HG02885 (cell line): ENCODE measurements at regions not wholly inside any gene's neighbourhood (a gene's known extent, or its start where the extent isn't known, plus 50 kb on each side); places are given as distances from the start of the nearest gene placed in this dataset.
"Not testable (repeated sequence)": the region's sequence is repeated elsewhere in the genome, so short reads cannot be mapped to it uniquely, and the experiment has no call there.

Source experiments
- ATAC-seq: cut with Tn5 transposase; IDR thresholded peaks from one replicate; pipeline ENCODE4 v1.9.1; 2021; ENCODE audit warnings: mild to moderate bottlenecking; ENCODE audit not compliant: unreplicated experiment, poor library complexity

- ATAC-seq: no peak
These were observed 492.7 kb upstream of the MGAT4C start for GRCh38 chr12:86748894-86749293.

- no peak for ATAC-seq
These were observed 488.5 kb upstream of the MGAT4C start for GRCh38 chr12:86744547-86745212.

GRCh38 chr12:86743875-86744536 is 487.8 kb upstream of the MGAT4C start:
- no peak for ATAC-seq

DNA sequence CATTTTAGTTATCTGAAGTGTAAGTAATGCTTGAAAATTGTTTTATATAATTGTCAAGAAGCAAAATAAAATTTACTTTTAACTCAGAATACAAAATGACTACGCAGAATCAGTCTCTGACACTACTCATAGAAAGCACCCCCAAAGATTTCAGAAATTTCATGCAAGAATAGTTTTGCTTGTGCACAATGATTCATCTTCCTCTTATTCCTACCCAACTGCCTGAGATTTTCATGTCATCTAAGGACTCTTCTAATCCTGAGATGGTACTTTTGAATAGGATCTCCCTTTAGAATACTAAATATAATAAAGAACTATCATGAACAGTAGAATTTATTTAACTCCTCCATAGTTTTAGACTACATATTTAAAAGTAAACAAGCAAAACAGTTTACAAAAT is 485.3 kb upstream of the MGAT4C start:
- ATAC-seq: no peak

DNA sequence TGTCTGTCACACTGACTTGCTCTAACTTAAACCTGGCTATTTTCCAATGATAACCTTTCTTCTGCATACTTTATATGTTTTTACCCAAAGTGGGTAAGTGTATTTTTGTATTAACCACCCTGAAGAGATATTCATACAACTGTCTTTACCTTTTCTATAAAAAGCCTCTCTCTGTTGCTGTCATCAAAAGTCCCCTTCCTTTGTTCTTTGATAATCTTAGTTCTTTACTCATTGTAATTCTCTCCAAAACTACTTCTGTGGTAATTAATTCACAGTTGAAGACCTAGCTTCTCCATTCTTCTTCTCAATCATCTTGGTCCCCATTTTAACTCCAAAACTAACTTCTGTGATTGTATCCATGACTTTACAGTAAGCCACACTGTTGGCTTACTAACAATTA is 479.7 kb upstream of the MGAT4C start:
- ATAC-seq: peak; percentile 75

DNA sequence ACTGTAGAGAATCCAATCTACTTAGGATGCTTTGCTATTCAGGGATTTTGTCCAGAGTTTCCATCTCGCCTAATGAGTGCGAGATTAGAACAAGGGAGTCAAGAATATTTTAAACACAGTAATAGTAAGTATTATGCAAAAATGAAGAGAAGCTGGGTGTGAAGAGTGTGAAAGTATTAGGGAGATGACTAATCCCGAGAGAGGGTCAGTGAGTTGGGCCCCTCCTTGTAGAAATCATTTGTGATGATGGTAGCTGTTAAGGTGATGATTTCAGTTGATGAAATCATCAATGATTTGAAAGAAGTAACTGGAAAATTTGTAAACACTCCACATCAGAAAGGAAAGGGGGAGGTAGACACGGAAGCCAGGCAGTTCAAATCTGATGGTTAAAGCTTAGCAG is 478.9 kb upstream of the MGAT4C start:
- ATAC-seq: peak; percentile 56

GRCh38 chr12:86730233-86730632 is 474.0 kb upstream of the MGAT4C start:
- no peak for ATAC-seq

DNA sequence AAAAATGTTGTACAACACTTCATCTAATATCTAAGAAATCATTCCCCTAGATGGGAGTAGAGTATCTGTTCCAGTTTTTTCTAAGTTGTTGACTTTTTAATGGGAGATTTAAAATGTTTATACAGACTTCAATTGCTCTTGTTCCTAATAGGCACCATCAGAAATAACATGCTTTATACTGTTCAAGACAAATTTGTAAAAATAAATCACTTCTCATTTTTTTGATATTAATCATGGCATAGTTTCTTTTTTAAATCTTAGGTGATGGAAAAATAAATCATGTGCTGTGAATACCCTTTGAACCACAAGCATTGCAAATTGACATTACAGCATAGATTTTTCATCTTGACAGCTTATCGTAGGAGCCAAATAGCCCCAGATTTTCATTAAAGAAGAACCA is 473.5 kb upstream of the MGAT4C start:
- ATAC-seq: no peak

DNA sequence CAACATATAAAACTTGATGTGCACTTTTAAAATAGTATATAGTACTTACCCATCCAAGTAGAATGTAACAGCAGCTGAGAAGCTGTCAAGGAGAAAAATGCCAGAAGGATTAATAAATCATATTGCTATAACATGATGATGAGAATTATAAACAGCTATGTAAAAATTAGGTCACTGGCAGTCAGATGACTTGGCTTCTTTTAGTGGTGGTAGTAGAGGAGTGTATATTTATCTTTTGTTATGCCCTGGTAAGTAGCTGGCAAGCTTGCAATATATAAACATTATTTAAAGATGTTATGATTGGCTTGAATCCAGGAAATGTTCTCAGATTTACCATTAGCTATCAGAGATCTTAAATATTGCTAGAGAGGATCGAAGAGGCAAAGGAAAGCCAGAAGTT is 471.0 kb upstream of the MGAT4C start:
- no peak for ATAC-seq

DNA sequence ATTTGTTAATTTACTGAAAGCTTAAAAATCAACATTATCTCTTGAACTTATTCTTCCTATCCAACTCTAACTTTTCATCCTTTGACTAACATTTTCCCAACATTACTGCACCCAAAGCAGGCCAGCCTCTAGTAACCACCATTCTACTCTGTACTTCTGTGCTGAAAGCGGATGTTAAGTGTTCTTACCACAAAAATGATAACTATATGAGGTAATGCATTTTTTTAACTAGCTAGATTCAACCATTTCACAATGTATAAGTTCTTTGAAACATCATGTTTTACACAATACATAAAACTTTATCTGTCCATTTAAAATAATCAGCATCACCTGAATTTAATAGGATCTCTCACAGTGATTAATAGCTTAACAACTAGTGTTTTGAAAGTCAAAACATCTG is 468.5 kb upstream of the MGAT4C start:
- ATAC-seq: no peak

GRCh38 chr12:86723326-86723725 is 467.1 kb upstream of the MGAT4C start:
- no peak for ATAC-seq

DNA sequence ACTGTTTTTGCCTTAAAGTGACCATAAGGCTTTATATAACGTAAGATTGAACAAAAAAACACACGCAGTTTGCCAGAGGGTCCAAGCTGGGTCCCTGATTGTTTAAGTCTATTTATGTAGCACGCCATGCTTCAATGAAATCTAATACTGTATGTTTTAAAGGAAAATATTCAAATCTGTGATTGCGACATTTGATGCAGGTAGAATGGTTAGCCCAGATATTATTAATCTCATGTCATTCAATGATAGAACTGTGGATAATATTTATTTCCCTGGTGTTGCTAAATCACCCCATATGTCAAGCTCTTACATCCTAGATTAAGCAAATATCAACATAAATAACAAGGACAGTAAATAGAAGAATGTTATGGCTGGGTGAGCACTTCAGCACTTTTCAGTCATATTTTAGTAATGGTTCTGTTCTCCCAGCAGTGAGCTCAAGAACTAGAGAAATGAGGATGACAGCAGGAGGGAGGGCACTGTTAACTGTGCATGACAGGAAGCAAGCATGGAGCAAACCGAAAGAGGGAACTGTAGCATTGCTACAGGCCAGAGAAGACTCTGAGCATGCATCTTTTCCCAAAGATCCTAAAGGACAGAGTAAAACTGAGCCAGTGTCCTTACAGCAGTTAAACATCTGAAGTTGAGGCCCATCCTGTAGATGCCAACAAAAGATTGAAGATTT is 465.7 kb upstream of the MGAT4C start:
- no peak for ATAC-seq

DNA sequence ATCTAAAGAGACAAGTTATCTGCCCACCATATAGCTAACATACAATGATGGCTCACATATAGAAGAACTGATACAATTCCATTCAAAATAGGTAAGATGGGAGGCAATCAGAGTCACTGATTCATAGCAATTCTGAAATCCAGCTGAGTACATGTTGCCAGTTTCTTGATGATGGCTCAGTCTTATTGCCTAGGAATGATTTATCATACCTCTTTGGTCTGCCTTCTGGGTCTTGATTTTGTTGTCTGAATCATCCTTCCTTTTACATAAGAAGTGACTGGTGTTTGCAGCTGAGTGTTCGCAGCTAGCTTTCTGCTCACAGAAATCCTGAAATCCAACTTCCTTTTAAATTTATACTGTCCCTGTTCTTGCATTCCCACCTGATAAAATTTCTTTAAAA is 463.2 kb upstream of the MGAT4C start:
- ATAC-seq: no peak

DNA sequence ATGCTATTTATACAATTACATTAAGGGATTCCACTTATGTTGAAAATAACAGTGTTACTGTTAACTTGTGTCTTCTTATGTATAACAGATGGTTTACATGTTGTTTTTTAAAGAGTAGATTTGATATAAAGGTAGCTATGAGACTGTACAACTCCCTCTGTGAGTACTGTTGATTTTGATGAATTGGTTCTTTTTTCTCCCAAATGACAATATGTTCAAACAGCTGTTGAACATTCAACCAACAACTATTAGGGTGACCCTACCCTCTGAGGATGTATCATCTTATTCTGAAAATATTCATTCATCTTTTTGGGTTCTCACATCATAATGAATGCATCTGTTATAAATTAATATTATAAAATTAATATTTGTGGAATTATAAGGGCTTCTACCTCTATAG is 456.9 kb upstream of the MGAT4C start:
- no peak for ATAC-seq

- ATAC-seq: no peak
These were observed 456.2 kb upstream of the MGAT4C start for GRCh38 chr12:86712425-86712843.

DNA sequence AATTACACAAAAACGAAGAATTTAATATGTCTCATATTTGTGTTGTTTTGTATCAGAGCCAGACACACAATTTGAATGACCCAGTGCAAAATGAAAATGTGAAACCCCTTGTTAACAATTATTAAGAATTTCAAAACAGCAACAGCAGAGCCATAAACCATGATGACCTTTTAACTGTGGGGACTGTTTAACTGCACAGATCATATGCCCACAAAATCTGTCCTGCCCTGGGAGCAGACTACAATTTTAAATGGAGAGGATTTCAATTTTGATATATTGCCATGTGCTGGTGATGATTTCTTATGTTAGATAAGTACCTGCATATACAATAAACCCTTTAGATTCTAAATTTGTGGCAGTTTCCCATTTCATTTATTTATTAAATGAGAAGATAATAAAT is 455.5 kb upstream of the MGAT4C start:
- ATAC-seq: no peak

DNA sequence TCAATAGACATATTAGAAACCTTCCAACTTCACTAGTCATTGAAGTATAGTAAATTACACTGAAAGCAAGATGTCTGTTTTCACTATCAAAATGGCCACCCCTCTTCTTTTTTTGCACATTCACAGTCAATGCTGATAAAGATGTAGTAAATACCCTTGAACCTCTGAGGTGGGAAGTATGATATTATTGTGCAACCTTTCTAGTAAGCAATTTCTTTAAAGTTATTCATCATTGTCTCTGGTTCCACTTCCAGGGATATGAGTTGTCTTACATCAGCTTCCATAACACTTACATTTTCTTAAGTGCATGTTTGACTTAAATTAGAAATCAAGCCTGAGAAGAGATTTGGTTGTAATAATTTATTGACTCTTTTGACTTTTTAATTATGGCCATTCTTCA is 453.9 kb upstream of the MGAT4C start:
- ATAC-seq: no peak

- ATAC-seq: not testable (repeated sequence)
These were observed 452.8 kb upstream of the MGAT4C start for GRCh38 chr12:86709017-86709416.

GRCh38 chr12:86698641-86698980 is 442.4 kb upstream of the MGAT4C start:
- ATAC-seq: no peak

GRCh38 chr12:86697916-86698640 is 441.9 kb upstream of the MGAT4C start:
- no peak for ATAC-seq
